ENCODE measurements at regions not wholly inside any gene's neighbourhood (a gene's known extent, or its start where the extent isn't known, plus 50 kb on each side); places are given as distances from the start of the nearest gene placed in this dataset.

GRCh38 chr2:133906396-133906795 is 338.1 kb upstream of the NCKAP5 start:
- TF ChIP-seq FOXK2 (IDR thresholded peaks at IDR 0.05), result no peak
- no peak for TF ChIP-seq FOXM1 (IDR thresholded peaks at IDR 0.05; ENCODE audit: borderline replicate concordance)
- no peak for TF ChIP-seq SP1 (IDR thresholded peaks at IDR 0.05)
- no peak for TF ChIP-seq BHLHE40 (IDR thresholded peaks at IDR 0.05; ENCODE audit: borderline replicate concordance)
- no peak for TF ChIP-seq ZNF384 (IDR thresholded peaks at IDR 0.05)
- TF ChIP-seq ELF4 (IDR thresholded peaks at IDR 0.05), result no peak
- no peak for TF ChIP-seq PKNOX1 (IDR thresholded peaks at IDR 0.05)
- TF ChIP-seq SUZ12 (IDR thresholded peaks at IDR 0.05), result no peak
- TF ChIP-seq NFRKB (IDR thresholded peaks at IDR 0.05), result no peak
- no peak for TF ChIP-seq TARDBP (IDR thresholded peaks at IDR 0.05)
- no peak for TF ChIP-seq HDGF (IDR thresholded peaks at IDR 0.05; ENCODE audit: borderline replicate concordance)
- TF ChIP-seq FOXA1 (IDR thresholded peaks at IDR 0.05), result no peak
- no peak for TF ChIP-seq ARNT (IDR thresholded peaks at IDR 0.05)
